Fibroblast of the aortic adventitia (primary cell): ENCODE measurements at regions not wholly inside any gene's neighbourhood (a gene's known extent, or its start where the extent isn't known, plus 50 kb on each side); places are given as distances from the start of the nearest gene placed in this dataset.

ENCODE experiments used
- DNase-seq: peaks from one replicate; pipeline ENCODE4 v3.0.0-alpha.2; 2010; ENCODE audit warnings: low read depth
- H3K4me3 ChIP-seq: 2 replicates; pipeline ENCODE4 v1.5.1; 2011; ENCODE audit warnings: low read depth, mild to moderate bottlenecking, control low read depth, low read length, moderate library complexity
- TF ChIP-seq, protein P1 (sequence below): IDR thresholded peaks from 2 replicates; pipeline ENCODE4 v1.5.1; 2011; ENCODE audit warnings: mild to moderate bottlenecking, low read length, control low read depth, inconsistent platforms; ENCODE audit not compliant: insufficient read depth

DNA sequence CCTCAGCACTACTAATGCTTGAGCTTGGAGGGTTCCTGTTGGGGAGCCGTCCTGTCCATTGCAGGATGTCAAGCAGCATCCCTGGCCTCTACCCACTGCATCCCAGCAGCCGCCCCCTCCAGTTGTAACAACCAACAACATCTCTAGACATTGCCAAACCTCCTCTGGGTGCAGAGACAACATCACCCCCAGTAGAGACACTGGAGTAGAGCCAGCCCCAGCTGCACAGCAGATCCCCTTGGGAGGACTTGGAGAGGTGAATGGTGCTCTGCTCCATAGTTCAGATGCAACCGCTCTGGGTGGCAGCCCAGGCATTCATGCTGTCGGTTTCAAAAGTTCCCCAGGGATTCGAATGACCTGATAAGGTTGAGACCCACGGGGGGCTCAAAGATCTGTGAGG, 259.0 kb downstream of the MN1 start:
- no peak for DNase-seq
- TF ChIP-seq, protein P1, sequence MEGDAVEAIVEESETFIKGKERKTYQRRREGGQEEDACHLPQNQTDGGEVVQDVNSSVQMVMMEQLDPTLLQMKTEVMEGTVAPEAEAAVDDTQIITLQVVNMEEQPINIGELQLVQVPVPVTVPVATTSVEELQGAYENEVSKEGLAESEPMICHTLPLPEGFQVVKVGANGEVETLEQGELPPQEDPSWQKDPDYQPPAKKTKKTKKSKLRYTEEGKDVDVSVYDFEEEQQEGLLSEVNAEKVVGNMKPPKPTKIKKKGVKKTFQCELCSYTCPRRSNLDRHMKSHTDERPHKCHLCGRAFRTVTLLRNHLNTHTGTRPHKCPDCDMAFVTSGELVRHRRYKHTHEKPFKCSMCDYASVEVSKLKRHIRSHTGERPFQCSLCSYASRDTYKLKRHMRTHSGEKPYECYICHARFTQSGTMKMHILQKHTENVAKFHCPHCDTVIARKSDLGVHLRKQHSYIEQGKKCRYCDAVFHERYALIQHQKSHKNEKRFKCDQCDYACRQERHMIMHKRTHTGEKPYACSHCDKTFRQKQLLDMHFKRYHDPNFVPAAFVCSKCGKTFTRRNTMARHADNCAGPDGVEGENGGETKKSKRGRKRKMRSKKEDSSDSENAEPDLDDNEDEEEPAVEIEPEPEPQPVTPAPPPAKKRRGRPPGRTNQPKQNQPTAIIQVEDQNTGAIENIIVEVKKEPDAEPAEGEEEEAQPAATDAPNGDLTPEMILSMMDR = no peak
- H3K4me3 ChIP-seq = no peak overlapping the region

DNA sequence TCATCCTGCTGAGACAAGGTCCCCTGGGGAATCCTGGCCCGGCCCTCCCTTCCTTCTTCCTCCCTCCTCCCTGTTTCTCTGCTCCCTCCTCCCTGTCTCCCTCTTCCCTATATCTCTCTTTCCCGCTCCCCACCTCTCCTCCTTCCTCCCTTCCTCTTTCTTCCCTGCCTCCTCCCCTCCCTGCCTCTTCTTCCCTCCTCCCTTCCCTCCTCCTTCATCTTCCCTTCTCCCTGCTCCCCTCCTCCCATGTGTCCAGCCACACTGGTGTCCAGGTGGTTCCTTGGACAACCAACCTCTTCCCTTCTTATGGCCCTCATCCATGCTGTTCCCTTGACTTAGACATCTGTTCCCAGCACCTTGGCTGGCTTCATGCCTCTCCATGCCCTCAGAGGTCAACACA, 258.1 kb downstream of the MN1 start:
- TF ChIP-seq, protein P1 = no peak
- H3K4me3 ChIP-seq = no peak overlapping the region
- DNase-seq = no peak

DNA sequence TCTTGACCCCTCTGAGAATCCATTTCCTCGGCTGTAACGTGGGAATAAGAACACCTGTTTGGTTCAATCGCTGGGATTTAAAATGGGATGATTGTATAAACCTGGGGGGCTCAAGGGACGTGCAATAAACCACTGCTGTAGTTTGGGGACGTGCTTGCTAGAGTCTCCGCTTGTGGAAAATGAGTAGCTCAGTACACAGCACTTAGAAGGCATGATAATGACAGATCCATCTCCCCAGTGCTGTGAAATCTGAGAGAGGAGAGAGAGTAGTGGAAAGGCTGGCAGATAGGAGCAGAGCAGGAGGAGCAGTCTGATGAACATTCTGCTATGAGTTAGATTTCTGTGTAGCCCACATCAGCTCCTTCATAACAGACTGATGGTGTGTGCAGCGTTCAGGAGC, 256.5 kb downstream of the MN1 start:
- TF ChIP-seq, protein P1 = no peak
- no peak for DNase-seq
- H3K4me3 ChIP-seq = no peak overlapping the region

DNA sequence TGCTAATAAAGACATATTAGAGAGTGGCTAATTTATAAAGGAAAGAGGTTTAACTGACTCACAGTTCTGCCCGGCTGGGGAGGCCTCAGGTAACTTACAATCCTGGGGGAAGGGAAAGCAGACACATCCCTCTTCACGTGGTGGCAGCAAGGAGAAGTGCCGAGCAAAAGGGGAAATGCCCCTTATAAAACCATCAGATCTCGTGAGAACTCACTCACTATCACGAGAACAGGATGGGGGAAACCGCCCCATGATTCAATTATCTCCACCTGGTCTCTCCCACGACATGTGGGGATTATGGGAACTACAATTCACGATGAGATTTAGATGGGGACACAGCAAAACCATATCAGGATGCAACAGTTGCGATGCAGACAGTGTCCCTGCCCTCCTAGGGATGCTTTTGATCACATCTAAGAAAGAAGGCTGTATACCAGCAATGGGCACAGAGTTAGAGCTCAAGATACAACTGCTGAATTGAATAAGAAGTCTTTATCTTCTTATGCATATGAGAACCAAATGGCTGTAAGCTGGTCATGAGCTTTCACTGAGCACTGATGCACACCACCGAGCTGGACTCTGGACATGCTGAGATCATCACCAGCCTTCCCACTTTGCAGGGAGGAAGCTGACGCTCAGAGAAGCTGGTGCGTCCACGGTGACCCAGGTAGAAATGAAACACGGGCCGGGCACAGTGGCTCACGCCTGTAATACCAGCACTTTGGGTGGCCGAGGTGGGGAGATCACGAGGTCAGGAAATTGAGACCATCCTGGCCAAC, 255.2 kb downstream of the MN1 start:
- no peak for DNase-seq
- TF ChIP-seq, protein P1 = no peak
- no peak overlapping the region for H3K4me3 ChIP-seq

DNA sequence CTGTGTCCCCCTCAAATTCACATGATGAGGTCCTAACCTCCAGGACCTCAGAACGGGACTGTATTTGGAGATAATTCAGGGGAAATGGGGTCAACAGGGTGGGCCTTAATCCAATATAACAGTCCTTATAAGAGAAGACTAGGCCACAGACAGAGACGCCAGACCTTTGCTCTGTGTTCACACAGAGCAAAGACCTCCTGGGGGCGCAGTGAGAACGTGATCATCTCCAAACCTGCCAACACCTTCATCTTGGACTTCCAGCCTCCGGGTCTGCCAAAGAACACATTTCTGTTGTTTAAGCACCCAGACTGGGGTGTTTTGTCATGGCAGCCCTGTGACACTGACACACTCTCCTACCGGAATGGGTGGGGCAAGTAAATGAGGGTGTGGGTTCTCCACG, 250.2 kb downstream of the MN1 start:
- TF ChIP-seq, protein P1 = no peak
- H3K4me3 ChIP-seq = no peak overlapping the region
- DNase-seq = no peak

DNA sequence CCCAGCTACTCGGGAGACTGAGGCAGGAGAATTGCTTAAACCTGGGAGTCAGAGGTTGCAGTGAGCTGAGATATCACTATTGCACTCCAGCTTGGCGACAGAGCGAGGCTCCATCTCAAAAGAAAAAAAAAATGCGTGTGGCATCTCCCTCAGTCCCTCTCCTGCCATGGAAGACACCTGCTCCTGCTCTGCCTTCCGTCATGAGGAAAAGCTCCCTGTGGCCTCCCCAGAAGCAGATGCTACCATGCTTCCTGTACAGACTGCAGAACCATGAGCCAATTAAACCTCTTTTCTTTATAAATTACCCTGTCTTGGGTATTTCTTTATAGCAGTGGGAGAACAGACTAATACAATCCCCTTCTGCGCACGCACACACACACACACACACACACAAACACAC, 249.4 kb downstream of the MN1 start:
- TF ChIP-seq, protein P1 = no peak
- H3K4me3 ChIP-seq = no peak overlapping the region
- no peak for DNase-seq

DNA sequence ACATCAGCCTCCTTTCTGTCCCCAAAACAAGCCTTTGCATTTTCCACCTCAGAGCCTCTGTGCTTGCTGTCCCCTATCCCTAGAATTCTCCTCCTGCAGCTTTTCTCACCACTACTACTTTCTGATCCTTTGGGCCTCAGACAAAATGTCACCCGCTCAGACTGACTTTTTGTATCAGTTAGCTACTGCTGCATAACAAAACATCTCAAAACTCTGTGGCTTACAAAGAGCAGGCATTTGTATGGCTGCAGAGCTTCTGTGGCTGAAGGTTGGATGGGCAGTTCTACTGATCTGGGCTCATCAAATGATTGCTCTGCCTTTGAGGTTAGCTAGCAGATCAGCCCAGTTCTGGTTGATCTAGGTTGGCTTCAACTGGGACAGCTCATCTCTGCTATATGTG, 248.7 kb downstream of the MN1 start:
- TF ChIP-seq, protein P1 = no peak
- no peak overlapping the region for H3K4me3 ChIP-seq
- no peak for DNase-seq
